Skeletal muscle tissue (tissue), 3 donors: ENCODE measurements at regions not wholly inside any gene's neighbourhood (a gene's known extent, or its start where the extent isn't known, plus 50 kb on each side); places are given as distances from the start of the nearest gene placed in this dataset.
"Not testable (repeated sequence)": the region's sequence is repeated elsewhere in the genome, so short reads cannot be mapped to it uniquely, and the experiment has no call there.

ENCODE experiments used
- H3K27ac ChIP-seq: one replicate; pipeline ENCODE4 v1.7.0; 2013; ENCODE audit warnings: mild to moderate bottlenecking, low read depth, low read length, inconsistent platforms
- H3K27me3 ChIP-seq, 3 donors: one replicate each; pipeline ENCODE4 v1.7.0; 2013; ENCODE audit warnings: low read length in 3 of 3; ENCODE audit not compliant: control insufficient read depth in 3 of 3, insufficient read depth in 3 of 3
- H3K36me3 ChIP-seq, 3 donors: one replicate each; pipeline ENCODE4 v1.7.0; 2013; ENCODE audit warnings: low read length in 3 of 3; ENCODE audit not compliant: control insufficient read depth in 3 of 3, insufficient read depth in 3 of 3
- H3K4me1 ChIP-seq, 3 donors: one replicate each; pipeline ENCODE4 v1.7.0; 2013; ENCODE audit warnings: low read length in 3 of 3, mild to moderate bottlenecking in 3 of 3; ENCODE audit not compliant: control insufficient read depth in 3 of 3, insufficient read depth in 3 of 3
- H3K4me3 ChIP-seq, 3 donors: one replicate each; pipeline ENCODE4 v1.7.0; 2013; ENCODE audit warnings: low read length in 3 of 3
- H3K9ac ChIP-seq, 3 donors: one replicate each; pipeline ENCODE4 v1.7.0; 2013; ENCODE audit warnings: low read length in 3 of 3, mild to moderate bottlenecking in 3 of 3, moderate library complexity in 2 of 3, low read depth in 1 of 3
- H3K9me3 ChIP-seq, 3 donors: one replicate each; pipeline ENCODE4 v1.7.0; 2013; ENCODE audit warnings: low read length in 3 of 3; ENCODE audit not compliant: control insufficient read depth in 3 of 3
- donor health status: Osteomylitis.

DNA sequence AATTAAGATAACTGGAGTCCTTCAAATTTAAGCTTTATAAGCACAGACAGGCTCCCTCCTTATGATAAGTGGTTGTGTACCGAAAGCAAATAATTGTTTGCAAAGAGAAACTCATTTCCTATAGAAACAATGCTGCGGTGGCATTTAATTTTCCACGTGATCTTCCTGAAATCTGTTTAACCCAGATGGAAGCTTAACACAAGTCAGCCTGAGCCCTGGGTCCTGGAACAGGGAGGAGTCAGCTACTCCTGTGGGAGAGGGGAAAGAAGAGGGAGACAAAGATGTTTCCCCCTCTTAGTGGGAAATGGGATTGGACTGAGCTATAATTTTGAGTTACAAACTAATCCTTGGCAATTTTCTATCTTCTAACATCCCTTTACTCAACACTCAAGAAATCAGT lies 136.5 kb downstream of the ELOVL4 start:
- Histone ChIP-seq H3K4me1 (peaks cover 0 to 2% (median 0%) of the 10 kb centered on the region in 3 donors), H3K4me3 (no peak overlapping the region), H3K9me3 (no peaks in the 10 kb centered on the region), H3K27me3 (no peaks in the 10 kb centered on the region), H3K36me3 (no peaks in the 10 kb centered on the region), H3K27ac (no peak overlapping the region), H3K9ac (no peak overlapping the region)

DNA sequence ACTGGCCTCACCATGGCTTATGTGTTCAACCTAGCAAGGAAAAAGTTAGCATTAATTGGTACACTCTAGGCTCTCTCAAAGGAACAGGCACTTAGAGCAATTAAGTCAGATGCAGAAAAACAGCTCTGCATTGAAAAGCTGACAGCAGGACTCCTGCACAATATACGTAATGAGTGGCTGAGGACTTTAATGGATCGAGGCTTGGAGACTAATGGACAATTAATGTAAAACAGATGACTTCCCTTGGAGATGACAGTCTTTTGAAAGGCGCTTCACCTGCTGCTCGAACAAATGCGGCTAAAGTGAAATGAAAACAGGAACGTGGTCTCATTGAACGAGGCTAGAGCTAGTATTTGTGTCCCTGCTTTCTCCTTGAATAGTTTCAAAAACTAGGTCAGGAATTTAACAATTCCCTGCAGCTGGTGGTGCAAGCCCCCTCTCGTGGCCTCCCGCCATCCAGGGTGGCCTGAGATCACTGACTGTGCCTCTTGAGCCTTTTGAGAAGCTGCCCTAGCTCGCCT lies 137.1 kb downstream of the ELOVL4 start:
- Histone ChIP-seq H3K9me3 (no peaks in the 10 kb centered on the region), H3K27me3 (no peaks in the 10 kb centered on the region), H3K4me3 (no peak overlapping the region), H3K9ac (no peak overlapping the region), H3K27ac (no peak overlapping the region), H3K4me1 (peaks cover 0 to 2% (median 0%) of the 10 kb centered on the region in 3 donors), H3K36me3 (no peaks in the 10 kb centered on the region)

DNA sequence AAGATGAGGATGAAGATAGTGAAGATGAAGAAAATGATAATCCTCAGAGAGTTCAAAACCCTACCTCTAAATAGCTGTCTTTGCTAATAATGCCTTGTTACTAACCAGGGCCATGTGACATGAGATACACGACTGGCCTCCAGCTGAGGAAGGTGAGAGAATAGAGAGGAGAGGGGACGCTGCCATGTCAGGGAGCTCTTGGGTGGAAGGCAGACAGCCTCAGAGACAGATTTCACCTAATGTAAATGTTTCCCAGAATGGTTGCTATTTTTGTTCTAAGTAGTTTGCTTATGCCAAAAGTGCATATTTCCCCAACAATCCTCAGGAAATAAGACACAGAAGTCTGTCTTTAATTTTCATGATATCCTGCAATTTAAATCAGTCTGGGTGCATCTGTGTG lies 138.4 kb downstream of the ELOVL4 start:
- Histone ChIP-seq H3K27me3 (no peaks in the 10 kb centered on the region), H3K36me3 (no peaks in the 10 kb centered on the region), H3K27ac (no peak overlapping the region), H3K4me3 (no peak overlapping the region), H3K9me3 (no peaks in the 10 kb centered on the region), H3K4me1 (peaks cover 0 to 2% (median 0%) of the 10 kb centered on the region in 3 donors), H3K9ac (no peak overlapping the region)

DNA sequence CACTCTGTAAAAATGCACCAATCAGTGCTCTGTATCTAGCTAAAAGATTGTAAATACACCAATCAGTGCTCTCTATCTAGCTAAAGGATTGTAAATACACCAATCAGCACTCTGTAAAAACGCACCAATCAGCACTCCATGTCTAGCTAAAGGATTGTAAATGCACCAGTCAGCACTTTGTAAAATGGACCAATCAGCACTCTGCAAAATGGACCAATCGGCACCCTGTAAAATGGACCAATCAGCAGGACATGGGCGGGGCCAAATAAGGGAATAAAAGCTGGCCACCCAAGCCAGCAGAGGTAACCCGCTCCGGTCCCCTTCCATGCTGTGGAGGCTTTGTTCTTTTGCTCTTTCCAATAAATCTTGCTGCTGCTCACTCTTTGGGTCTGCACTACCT lies 140.7 kb downstream of the ELOVL4 start:
- H3K4me3 ChIP-seq, H3K9ac ChIP-seq: not testable (repeated sequence)

DNA sequence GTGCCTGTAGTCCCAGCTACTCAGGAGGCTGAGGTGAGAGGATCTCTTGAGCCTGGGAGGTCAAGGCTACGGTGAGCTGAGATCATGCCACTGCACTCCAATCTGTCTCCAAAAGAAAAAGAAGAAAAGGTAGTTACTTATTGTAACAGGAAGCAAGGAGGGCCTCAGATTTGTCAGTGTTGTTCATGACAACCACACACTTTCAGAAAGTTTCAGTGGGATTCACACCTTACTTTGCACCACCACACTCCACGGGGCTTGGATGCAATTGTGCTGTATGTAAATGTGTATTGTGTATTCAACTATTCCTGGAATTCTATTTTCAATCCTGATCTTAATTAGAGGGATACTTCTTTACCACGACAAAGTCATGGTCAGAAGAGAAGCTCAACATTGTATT lies 142.6 kb downstream of the ELOVL4 start:
- Histone ChIP-seq H3K4me3 (no peak overlapping the region), H3K36me3 (no peaks in the 10 kb centered on the region), H3K9me3 (no peaks in the 10 kb centered on the region), H3K27ac (no peak overlapping the region), H3K9ac (no peak overlapping the region), H3K27me3 (no peaks in the 10 kb centered on the region), H3K4me1 (no peaks in the 10 kb centered on the region)

More for the DNA sequence above, 140.7 kb downstream of the ELOVL4 start:
- not testable (repeated sequence) for H3K27me3 ChIP-seq, H3K27ac ChIP-seq, H3K4me1 ChIP-seq, H3K36me3 ChIP-seq, H3K9me3 ChIP-seq

DNA sequence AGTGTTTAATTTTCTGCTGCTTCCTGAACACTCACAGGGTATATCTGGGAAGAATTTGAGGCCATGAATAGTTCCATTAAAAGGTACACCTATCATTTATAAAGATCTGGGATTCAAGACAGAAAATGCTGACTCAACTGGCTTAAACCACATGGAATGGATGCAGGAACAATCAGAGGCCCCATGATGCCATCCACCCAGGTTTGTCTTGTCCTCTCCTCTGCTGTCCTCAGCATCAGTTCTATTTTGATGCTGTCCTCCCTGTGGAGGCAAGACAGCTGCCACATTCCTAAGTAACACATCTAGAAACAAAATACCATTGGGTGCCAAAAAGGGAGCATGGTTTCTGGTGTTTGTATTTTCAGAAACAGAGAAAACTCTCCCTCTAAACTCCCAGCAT lies 143.4 kb downstream of the ELOVL4 start:
- H3K9me3 ChIP-seq: no peaks in the 10 kb centered on the region
- no peak overlapping the region for H3K9ac ChIP-seq
- no peaks in the 10 kb centered on the region for H3K27me3 ChIP-seq
- H3K4me3 ChIP-seq: no peak overlapping the region
- H3K36me3 ChIP-seq: no peaks in the 10 kb centered on the region
- no peaks in the 10 kb centered on the region for H3K4me1 ChIP-seq
- no peak overlapping the region for H3K27ac ChIP-seq

DNA sequence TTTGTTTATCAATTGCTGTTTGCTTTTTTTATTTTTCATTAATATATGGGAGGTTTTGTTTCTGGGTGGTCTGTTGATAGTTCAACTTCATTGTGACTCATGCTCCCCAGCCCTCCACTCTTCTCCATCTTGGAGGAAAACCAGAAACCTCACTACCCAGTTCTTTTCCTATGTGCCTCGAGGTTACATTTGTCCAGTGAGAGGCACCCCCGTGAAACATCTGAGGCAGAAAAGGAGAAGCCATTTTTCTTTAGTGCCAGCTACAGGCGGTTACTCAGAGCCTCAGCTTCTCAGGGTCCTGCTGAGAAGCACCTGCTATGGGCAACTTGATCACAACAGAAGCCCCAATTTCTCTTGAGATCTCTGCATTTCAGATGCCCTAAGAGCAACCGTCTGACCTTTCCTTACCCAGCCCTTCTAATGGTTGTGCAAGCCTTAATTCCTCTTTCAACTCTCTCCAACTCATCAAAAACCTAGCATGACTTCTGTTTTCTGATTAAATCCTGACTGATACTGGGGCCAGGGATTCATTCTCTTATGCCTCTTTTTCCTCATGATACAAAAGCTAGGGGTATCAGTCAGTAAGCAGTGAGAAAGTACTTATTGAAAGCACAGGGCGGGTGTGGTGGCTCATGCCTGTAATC lies 144.6 kb downstream of the ELOVL4 start:
- H3K9me3 ChIP-seq: no peaks in the 10 kb centered on the region
- H3K4me1 ChIP-seq: no peaks in the 10 kb centered on the region
- no peaks in the 10 kb centered on the region for H3K27me3 ChIP-seq
- H3K36me3 ChIP-seq: no peaks in the 10 kb centered on the region
- H3K4me3 ChIP-seq: no peak overlapping the region
- no peak overlapping the region for H3K27ac ChIP-seq
- H3K9ac ChIP-seq: no peak overlapping the region

DNA sequence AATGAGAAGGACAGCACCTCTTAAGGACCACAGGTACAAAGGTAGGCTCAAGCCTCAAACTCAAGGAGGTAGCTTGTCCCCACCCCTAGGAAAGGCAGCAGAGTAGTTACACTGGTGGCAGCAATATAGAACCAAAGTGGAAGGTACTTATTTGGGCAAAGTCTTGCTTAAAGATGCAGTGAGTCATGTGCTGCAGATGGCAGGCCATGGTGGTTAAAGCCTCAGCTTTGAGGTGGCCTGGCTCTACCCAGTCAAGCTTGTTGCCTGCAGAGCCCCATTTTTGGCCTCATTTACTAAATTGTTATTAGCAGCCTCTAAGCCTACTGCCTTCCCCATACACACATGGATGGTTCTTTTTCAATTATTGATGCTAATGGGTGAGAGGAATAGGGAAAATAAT lies 146.0 kb downstream of the ELOVL4 start:
- Histone ChIP-seq H3K36me3 (no peaks in the 10 kb centered on the region), H3K4me1 (no peaks in the 10 kb centered on the region), H3K4me3 (no peak overlapping the region), H3K27ac (no peak overlapping the region), H3K9me3 (no peaks in the 10 kb centered on the region), H3K27me3 (no peaks in the 10 kb centered on the region), H3K9ac (no peak overlapping the region)

DNA sequence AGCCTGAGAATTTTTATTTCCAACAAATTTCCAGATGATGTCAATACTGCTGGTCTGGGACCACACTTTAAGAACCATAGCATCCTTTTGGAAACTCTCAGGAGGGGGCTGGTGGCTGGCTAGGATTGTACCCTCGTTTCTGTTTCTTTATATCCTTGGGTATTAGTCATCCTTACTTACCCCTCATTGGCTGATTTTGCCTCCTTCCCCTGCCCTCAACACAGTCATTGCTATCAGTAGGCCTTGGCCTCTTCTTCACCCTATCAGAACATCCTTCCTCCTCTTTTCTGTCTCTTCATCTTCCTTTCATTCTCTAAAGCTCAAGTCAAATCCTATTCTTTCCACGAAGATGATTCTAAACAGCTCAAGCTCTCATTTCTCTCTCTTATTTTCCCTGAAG lies 148.5 kb downstream of the ELOVL4 start:
- no peaks in the 10 kb centered on the region for H3K4me1 ChIP-seq
- H3K9me3 ChIP-seq: no peaks in the 10 kb centered on the region
- H3K4me3 ChIP-seq: no peak overlapping the region
- no peaks in the 10 kb centered on the region for H3K36me3 ChIP-seq
- H3K9ac ChIP-seq: no peak overlapping the region
- no peaks in the 10 kb centered on the region for H3K27me3 ChIP-seq
- H3K27ac ChIP-seq: no peak overlapping the region

DNA sequence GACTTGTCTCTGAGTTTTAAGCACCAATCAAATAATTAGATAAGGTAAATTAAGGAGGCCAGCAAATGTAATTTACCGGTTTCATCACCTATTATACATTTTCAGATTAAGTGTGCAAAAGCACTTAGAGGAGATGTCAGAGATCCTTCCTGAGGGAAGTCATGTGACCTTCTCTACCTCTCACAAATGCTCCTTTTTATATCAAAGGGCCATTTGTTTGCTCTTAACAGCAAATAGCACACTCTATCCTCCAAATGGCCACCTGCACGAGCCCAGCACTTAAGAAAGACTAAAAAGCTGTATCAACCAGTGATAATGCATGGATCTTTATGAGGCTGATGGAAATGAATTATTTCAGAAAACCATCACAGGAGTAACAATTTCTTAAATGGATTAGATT lies 149.4 kb downstream of the ELOVL4 start:
- H3K27ac ChIP-seq: no peak overlapping the region
- H3K9me3 ChIP-seq: no peaks in the 10 kb centered on the region
- no peaks in the 10 kb centered on the region for H3K36me3 ChIP-seq
- H3K4me3 ChIP-seq: no peak overlapping the region
- H3K4me1 ChIP-seq: no peaks in the 10 kb centered on the region
- H3K27me3 ChIP-seq: no peaks in the 10 kb centered on the region
- H3K9ac ChIP-seq: no peak overlapping the region
